ENCODE measurements at regions not wholly inside any gene's neighbourhood (a gene's known extent, or its start where the extent isn't known, plus 50 kb on each side); places are given as distances from the start of the nearest gene placed in this dataset.

- intact Hi-C loops (cut with micrococcal nuclease; ENCODE audit: unreplicated experiment), result no loop called here
- POLR2A ChIA-PET, result no interaction called here
Measured at GRCh38 chr2:74747411-74748080, 86.4 kb upstream of the HK2 start.

DNA sequence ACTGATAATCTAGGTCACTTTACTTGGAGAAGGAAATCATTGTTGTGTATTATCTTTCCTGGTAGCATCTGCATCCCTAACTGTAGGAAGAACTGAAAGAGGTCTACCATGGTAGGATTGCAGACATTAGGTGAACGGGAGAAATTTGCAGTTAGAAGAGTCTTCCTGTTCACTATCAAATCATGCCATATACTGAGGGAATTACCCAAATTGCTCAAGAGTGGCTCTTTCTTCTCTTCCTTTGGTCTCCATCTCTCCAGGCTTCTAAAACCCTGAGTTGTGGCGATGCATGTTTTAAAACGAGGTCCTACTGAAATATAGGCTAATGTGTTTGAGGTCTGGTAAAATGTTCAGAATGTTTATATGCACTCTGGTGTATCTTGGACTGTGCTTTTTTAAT lies 85.3 kb upstream of the HK2 start:
- intact Hi-C loops (cut with micrococcal nuclease; ENCODE audit: unreplicated experiment) (no loop called here), in situ Hi-C loops (cut with HindIII; ENCODE audit: low pct_unique_long_range_greater_than_20kb, low sequenced_read_pairs) (no loop called here)
- Histone ChIP-seq H3K27me3 (ENCODE audit: control insufficient read depth, insufficient read depth, low read length) (no peaks in the 10 kb centered on the region; the same call in 1 of the 2 replicates), H3K36me3 (ENCODE audit: control insufficient read depth, insufficient read depth, low read length) (no peaks in the 10 kb centered on the region), H3K27ac (ENCODE audit: low read length) (no peak overlapping the region), H3K4me3 (ENCODE audit: low read depth in 2 of 2, low read length in 2 of 2) (no peak overlapping the region), H3K9me3 (ENCODE audit: control insufficient read depth, insufficient read depth, low read depth, low read length) (no peaks in the 10 kb centered on the region), H3K4me1 (ENCODE audit: control insufficient read depth, insufficient read depth, low read length) (no peaks in the 10 kb centered on the region)
- POLR2A ChIA-PET, result no interaction called here
- BruUV-seq (replicated peaks), result no TSS peak
- CTCF ChIA-PET, result no interaction called here
- no peak for DNase-seq (ENCODE audit: low read depth, low spot score)
- no peak for ATAC-seq
- no peak for TF ChIP-seq TCF7L2 (IDR thresholded peaks at IDR 0.05; ENCODE audit: low read depth, low read length)
- TF ChIP-seq REST (IDR thresholded peaks at IDR 0.05; ENCODE audit: insufficient read depth in 1 of 2, low read depth in 2 of 2, low read length in 1 of 2), result no peak
- TF ChIP-seq SIN3A (IDR thresholded peaks at IDR 0.05; ENCODE audit: borderline replicate concordance, insufficient read depth, low read depth, low read length), result no peak
- TF ChIP-seq POLR2AphosphoS5 (IDR thresholded peaks at IDR 0.05; ENCODE audit: low read depth, low read length), result no peak
- TF ChIP-seq, protein P1, sequence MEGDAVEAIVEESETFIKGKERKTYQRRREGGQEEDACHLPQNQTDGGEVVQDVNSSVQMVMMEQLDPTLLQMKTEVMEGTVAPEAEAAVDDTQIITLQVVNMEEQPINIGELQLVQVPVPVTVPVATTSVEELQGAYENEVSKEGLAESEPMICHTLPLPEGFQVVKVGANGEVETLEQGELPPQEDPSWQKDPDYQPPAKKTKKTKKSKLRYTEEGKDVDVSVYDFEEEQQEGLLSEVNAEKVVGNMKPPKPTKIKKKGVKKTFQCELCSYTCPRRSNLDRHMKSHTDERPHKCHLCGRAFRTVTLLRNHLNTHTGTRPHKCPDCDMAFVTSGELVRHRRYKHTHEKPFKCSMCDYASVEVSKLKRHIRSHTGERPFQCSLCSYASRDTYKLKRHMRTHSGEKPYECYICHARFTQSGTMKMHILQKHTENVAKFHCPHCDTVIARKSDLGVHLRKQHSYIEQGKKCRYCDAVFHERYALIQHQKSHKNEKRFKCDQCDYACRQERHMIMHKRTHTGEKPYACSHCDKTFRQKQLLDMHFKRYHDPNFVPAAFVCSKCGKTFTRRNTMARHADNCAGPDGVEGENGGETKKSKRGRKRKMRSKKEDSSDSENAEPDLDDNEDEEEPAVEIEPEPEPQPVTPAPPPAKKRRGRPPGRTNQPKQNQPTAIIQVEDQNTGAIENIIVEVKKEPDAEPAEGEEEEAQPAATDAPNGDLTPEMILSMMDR (IDR thresholded peaks at IDR 0.05), result no peak

More at GRCh38 chr2:74747411-74748080, 86.4 kb upstream of the HK2 start:
- DNase-seq (ENCODE audit: low read depth, low spot score), result no peak
- no TSS peak for BruUV-seq (replicated peaks)
- Histone ChIP-seq H3K27me3 (ENCODE audit: control insufficient read depth, insufficient read depth, low read length) (no peaks in the 10 kb centered on the region; the same call in 1 of the 2 replicates), H3K36me3 (ENCODE audit: control insufficient read depth, insufficient read depth, low read length) (no peaks in the 10 kb centered on the region), H3K9me3 (ENCODE audit: control insufficient read depth, insufficient read depth, low read depth, low read length) (no peaks in the 10 kb centered on the region), H3K4me1 (ENCODE audit: control insufficient read depth, insufficient read depth, low read length) (no peaks in the 10 kb centered on the region), H3K4me3 (ENCODE audit: low read depth in 2 of 2, low read length in 2 of 2) (no peak overlapping the region), H3K27ac (ENCODE audit: low read length) (no peak overlapping the region)
- CTCF ChIA-PET, result no interaction called here
- in situ Hi-C loops (cut with HindIII; ENCODE audit: low pct_unique_long_range_greater_than_20kb, low sequenced_read_pairs), result no loop called here
- ATAC-seq, result no peak; the same call in 1 of the 2 replicates
- TF ChIP-seq POLR2AphosphoS5 (IDR thresholded peaks at IDR 0.05; ENCODE audit: low read depth, low read length), result no peak
- no peak for TF ChIP-seq REST (IDR thresholded peaks at IDR 0.05; ENCODE audit: insufficient read depth in 1 of 2, low read depth in 2 of 2, low read length in 1 of 2)
- TF ChIP-seq SIN3A (IDR thresholded peaks at IDR 0.05; ENCODE audit: borderline replicate concordance, insufficient read depth, low read depth, low read length), result no peak
- TF ChIP-seq TCF7L2 (IDR thresholded peaks at IDR 0.05; ENCODE audit: low read depth, low read length), result no peak
- TF ChIP-seq, protein P1 (IDR thresholded peaks at IDR 0.05), result no peak
